ENCODE measurements at regions not wholly inside any gene's neighbourhood (a gene's known extent, or its start where the extent isn't known, plus 50 kb on each side); places are given as distances from the start of the nearest gene placed in this dataset.

DNA sequence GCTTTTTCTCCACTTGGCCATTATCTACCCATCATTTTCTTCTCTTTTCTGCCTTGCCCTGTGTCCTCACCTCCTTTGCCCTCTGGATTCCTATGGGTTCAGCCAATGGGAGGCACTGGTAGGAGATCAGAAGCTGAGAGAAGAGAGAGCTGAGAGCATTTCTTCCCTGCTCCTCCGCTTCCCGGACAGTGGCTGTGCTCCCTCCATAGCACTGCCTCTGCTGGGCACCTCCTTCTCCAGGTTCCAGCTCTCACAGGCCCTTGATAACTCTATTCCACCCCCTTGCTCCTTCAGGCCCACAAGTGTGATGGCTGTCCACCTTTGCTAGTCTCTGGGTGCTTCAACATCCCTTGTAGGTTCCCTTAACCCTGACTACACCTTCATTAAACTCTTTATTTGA is 79.6 kb downstream of the LSM5 start:
- Histone ChIP-seq H3K79me2 (ENCODE audit: insufficient read depth, low read length) (no peaks in the 10 kb centered on the region), H2AFZ (ENCODE audit: low read length) (no peak overlapping the region), H3K36me3 (ENCODE audit: insufficient read depth, low read length) (no peaks in the 10 kb centered on the region), H3K4me2 (ENCODE audit: low read depth, low read length, poor library complexity, severe bottlenecking) (no peak overlapping the region), H4K20me1 (ENCODE audit: insufficient read depth, low read length, poor library complexity, severe bottlenecking) (no peaks in the 10 kb centered on the region), H3K9me3 (ENCODE audit: insufficient read depth, low read depth, low read length) (no peaks in the 10 kb centered on the region), H3F3A (ENCODE audit: low read depth) (no peaks in the 10 kb centered on the region), H3K4me3 (ENCODE audit: low read length, poor library complexity, severe bottlenecking) (no peak overlapping the region), H3K9me2 (replicated peaks; ENCODE audit: low read depth, low read length) (no peaks in the 10 kb centered on the region), H3K9ac (ENCODE audit: low read depth, low read length, poor library complexity, severe bottlenecking) (no peak overlapping the region), H3K27me3 (ENCODE audit: insufficient read depth, low read length, poor library complexity, severe bottlenecking) (no peaks in the 10 kb centered on the region), H3K4me1 (ENCODE audit: insufficient read depth, low read length, poor library complexity, severe bottlenecking) (no peaks in the 10 kb centered on the region)
- TF ChIP-seq, protein P1, sequence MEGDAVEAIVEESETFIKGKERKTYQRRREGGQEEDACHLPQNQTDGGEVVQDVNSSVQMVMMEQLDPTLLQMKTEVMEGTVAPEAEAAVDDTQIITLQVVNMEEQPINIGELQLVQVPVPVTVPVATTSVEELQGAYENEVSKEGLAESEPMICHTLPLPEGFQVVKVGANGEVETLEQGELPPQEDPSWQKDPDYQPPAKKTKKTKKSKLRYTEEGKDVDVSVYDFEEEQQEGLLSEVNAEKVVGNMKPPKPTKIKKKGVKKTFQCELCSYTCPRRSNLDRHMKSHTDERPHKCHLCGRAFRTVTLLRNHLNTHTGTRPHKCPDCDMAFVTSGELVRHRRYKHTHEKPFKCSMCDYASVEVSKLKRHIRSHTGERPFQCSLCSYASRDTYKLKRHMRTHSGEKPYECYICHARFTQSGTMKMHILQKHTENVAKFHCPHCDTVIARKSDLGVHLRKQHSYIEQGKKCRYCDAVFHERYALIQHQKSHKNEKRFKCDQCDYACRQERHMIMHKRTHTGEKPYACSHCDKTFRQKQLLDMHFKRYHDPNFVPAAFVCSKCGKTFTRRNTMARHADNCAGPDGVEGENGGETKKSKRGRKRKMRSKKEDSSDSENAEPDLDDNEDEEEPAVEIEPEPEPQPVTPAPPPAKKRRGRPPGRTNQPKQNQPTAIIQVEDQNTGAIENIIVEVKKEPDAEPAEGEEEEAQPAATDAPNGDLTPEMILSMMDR (conservative IDR thresholded peaks at IDR 0.05; ENCODE audit: low read length): no peak
- TF ChIP-seq EZH2phosphoT487 (IDR thresholded peaks at IDR 0.05; ENCODE audit: borderline replicate concordance): no peak

DNA sequence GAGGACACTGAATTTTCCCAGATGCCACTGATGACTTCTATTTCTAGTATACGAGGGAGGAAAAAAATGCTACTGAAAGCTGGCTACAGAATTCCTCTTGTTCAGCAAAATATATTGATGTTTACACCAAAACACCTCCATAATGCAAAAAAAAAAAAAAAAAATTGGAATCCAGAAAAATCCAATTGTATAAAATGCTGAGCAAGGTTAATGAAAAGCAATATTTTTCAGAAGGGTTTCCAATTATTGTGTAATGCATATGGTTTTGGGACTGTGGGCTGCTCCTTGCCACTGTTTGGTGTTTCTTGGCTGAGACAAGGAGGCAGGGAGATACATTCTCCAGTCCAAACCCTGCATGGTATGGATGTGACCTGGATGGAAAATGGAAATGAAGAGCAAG is 83.8 kb downstream of the LSM5 start:
- H3K9me3 ChIP-seq (ENCODE audit: insufficient read depth, low read depth, low read length): no peaks in the 10 kb centered on the region
- no peak overlapping the region for H3K4me2 ChIP-seq (ENCODE audit: low read depth, low read length, poor library complexity, severe bottlenecking)
- H3K4me1 ChIP-seq (ENCODE audit: insufficient read depth, low read length, poor library complexity, severe bottlenecking): no peaks in the 10 kb centered on the region
- H3K4me3 ChIP-seq (ENCODE audit: low read length, poor library complexity, severe bottlenecking): no peak overlapping the region
- H2AFZ ChIP-seq (ENCODE audit: low read length): no peak overlapping the region
- H3K27me3 ChIP-seq (ENCODE audit: insufficient read depth, low read length, poor library complexity, severe bottlenecking): no peaks in the 10 kb centered on the region
- no peak overlapping the region for H3K9ac ChIP-seq (ENCODE audit: low read depth, low read length, poor library complexity, severe bottlenecking)
- no peaks in the 10 kb centered on the region for H4K20me1 ChIP-seq (ENCODE audit: insufficient read depth, low read length, poor library complexity, severe bottlenecking)
- no peaks in the 10 kb centered on the region for H3F3A ChIP-seq (ENCODE audit: low read depth)
- no peaks in the 10 kb centered on the region for H3K36me3 ChIP-seq (ENCODE audit: insufficient read depth, low read length)
- no peaks in the 10 kb centered on the region for H3K79me2 ChIP-seq (ENCODE audit: insufficient read depth, low read length)
- H3K9me2 ChIP-seq (replicated peaks; ENCODE audit: low read depth, low read length): no peaks in the 10 kb centered on the region
- TF ChIP-seq, protein P1 (conservative IDR thresholded peaks at IDR 0.05; ENCODE audit: low read length): no peak

DNA sequence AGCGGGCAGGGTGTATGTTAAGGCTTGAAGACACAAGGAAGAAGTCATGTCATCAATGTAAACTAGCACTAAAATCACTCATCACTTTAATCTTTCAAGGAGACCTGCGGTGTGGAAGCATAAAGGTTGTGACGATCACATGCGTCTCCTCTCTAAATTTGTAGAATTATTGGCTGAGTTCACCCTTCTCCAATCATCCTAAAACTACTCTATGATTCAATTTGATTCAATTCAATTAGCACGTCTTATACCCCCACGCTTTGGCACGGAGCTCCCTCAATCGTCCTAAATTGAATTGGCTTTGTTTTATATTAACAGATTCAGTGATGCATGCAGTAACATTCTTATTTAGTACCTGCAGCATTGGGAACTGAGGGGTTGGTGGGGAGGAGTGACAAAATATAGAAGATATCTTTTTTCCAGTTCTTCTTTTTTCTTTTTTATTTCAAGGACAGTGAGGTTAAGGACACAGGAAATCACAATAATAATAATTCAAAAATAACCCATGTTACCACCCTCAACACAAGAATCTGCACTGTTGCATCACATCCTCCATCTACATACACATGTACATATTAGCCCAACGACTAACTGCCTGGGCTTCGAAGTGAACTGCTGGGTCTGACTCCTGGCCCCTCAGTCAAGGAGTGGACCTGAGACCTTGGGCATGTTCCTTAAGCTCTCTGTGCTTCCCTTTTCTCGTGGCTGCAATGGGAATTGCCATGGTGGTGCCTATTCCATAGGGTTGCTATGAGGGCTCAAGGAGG is 86.5 kb downstream of the LSM5 start:
- Histone ChIP-seq H3K4me1 (ENCODE audit: insufficient read depth, low read length, poor library complexity, severe bottlenecking) (no peaks in the 10 kb centered on the region), H2AFZ (ENCODE audit: low read length) (no peak overlapping the region), H3K4me3 (ENCODE audit: low read length, poor library complexity, severe bottlenecking) (no peak overlapping the region), H3K4me2 (ENCODE audit: low read depth, low read length, poor library complexity, severe bottlenecking) (no peak overlapping the region), H3K9me3 (ENCODE audit: insufficient read depth, low read depth, low read length) (no peaks in the 10 kb centered on the region), H3F3A (ENCODE audit: low read depth) (no peaks in the 10 kb centered on the region), H3K79me2 (ENCODE audit: insufficient read depth, low read length) (no peaks in the 10 kb centered on the region), H3K36me3 (ENCODE audit: insufficient read depth, low read length) (no peaks in the 10 kb centered on the region), H4K20me1 (ENCODE audit: insufficient read depth, low read length, poor library complexity, severe bottlenecking) (no peaks in the 10 kb centered on the region), H3K27me3 (ENCODE audit: insufficient read depth, low read length, poor library complexity, severe bottlenecking) (no peaks in the 10 kb centered on the region), H3K9me2 (replicated peaks; ENCODE audit: low read depth, low read length) (no peaks in the 10 kb centered on the region), H3K9ac (ENCODE audit: low read depth, low read length, poor library complexity, severe bottlenecking) (no peak overlapping the region)
- no peak for TF ChIP-seq EZH2phosphoT487 (IDR thresholded peaks at IDR 0.05; ENCODE audit: borderline replicate concordance)
- TF ChIP-seq, protein P1 (conservative IDR thresholded peaks at IDR 0.05; ENCODE audit: low read length): no peak

Data from Loucy (cell line).